ENCODE measurements at regions not wholly inside any gene's neighbourhood (a gene's known extent, or its start where the extent isn't known, plus 50 kb on each side); places are given as distances from the start of the nearest gene placed in this dataset.

DNA sequence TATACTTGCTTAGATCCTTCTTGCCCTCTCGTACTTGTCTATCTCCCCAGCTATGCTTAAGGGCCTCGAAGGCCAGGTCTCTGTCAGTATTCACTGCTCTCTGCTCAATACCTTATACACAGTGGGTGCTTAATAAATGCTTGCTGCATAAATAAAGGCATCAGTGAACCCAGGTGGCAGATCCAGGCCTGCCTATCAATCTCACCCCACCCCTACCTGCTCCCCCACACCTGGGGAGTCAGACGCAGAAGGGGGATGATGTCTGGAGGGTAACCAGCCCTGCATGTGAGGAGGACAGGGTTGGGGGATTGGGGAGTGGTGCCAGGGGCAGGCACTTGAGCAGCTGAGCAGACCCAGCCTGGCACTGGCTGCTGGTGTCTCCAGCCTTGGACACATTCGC lies 430.6 kb downstream of the MN1 start:
- no peak for TF ChIP-seq EZH2 (IDR thresholded peaks at IDR 0.05; ENCODE audit: low read length)
- TF ChIP-seq, protein P1, sequence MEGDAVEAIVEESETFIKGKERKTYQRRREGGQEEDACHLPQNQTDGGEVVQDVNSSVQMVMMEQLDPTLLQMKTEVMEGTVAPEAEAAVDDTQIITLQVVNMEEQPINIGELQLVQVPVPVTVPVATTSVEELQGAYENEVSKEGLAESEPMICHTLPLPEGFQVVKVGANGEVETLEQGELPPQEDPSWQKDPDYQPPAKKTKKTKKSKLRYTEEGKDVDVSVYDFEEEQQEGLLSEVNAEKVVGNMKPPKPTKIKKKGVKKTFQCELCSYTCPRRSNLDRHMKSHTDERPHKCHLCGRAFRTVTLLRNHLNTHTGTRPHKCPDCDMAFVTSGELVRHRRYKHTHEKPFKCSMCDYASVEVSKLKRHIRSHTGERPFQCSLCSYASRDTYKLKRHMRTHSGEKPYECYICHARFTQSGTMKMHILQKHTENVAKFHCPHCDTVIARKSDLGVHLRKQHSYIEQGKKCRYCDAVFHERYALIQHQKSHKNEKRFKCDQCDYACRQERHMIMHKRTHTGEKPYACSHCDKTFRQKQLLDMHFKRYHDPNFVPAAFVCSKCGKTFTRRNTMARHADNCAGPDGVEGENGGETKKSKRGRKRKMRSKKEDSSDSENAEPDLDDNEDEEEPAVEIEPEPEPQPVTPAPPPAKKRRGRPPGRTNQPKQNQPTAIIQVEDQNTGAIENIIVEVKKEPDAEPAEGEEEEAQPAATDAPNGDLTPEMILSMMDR (optimal IDR thresholded peaks at IDR 0.05 in 1 of 3, IDR thresholded peaks at IDR 0.05 in 1 of 3, conservative IDR thresholded peaks at IDR 0.05 in 1 of 3; ENCODE audit: extremely low read depth in 1 of 3, insufficient read depth in 2 of 3, low read length in 3 of 3): no peak

All from keratinocyte (primary cell).